ENCODE measurements at regions not wholly inside any gene's neighbourhood (a gene's known extent, or its start where the extent isn't known, plus 50 kb on each side); places are given as distances from the start of the nearest gene placed in this dataset.

- Histone ChIP-seq H3K9me3 (ENCODE audit: low read length) (0 out of 2 replicates have a peak, but pooled peaks cover 7% of the 10 kb centered on the region), H3K9me2 (ENCODE audit: insufficient read depth, low read length) (no peaks in the 10 kb centered on the region), H3K79me2 (ENCODE audit: insufficient read depth, low read depth, low read length) (no peaks in the 10 kb centered on the region), H3K4me3 (ENCODE audit: low read depth, low read length, poor library complexity, severe bottlenecking) (no peak overlapping the region), H3K27ac (ENCODE audit: low read depth, low read length, poor library complexity, severe bottlenecking) (no peak overlapping the region), H2AFZ (ENCODE audit: low read length) (no peak overlapping the region), H4K20me1 (ENCODE audit: insufficient read depth, low read length) (no peaks in the 10 kb centered on the region), H3K4me2 (ENCODE audit: low read length) (no peak overlapping the region), H3K4me1 (ENCODE audit: insufficient read depth, low read length, poor library complexity, severe bottlenecking) (no peaks in the 10 kb centered on the region), H3K36me3 (ENCODE audit: insufficient read depth, low read length) (no peaks in the 10 kb centered on the region)
- no peak for DNase-seq (ENCODE audit: low spot score)
- TF ChIP-seq CTCF (conservative IDR thresholded peaks at IDR 0.05; ENCODE audit: low read length) (no peak), EZH2phosphoT487 (IDR thresholded peaks at IDR 0.05; ENCODE audit: borderline replicate concordance, low read depth, low read length) (no peak)
- POLR2A ChIA-PET = no interaction called here
- CTCF ChIA-PET (ENCODE audit: unreplicated experiment) = no interaction called here
- no TSS peak for BruUV-seq (replicated peaks)
- intact Hi-C loops (cut with micrococcal nuclease; ENCODE audit: unreplicated experiment) = no loop called here
Measured at GRCh38 chr5:29672678-29673077, 1520.8 kb upstream of the CDH6 start.

DNA sequence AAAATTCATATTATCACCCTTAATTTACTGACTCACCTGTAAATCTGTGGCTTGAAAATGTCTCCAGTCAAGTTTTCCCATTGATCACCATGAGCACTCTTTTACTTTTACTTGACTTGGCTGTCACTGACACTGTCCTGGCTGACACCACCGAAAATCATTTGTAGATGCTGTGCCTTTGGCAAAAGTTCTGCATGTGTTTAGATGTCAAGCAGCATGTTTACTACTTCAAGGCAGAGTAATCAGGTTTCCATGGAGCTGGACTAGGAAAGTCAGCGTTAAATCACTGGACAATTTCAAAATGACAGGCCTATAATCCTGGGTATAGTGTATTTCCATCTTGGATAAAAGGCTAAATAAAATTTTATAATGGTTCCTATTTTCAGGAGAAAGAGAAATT is 1530.6 kb upstream of the CDH6 start:
- no TSS peak for BruUV-seq (replicated peaks)

More for the DNA sequence above, 1530.6 kb upstream of the CDH6 start:
- Histone ChIP-seq H3K4me3 (ENCODE audit: low read depth, low read length, poor library complexity, severe bottlenecking) (no peak overlapping the region), H3K9me3 (ENCODE audit: low read length) (no peaks in the 10 kb centered on the region), H4K20me1 (ENCODE audit: insufficient read depth, low read length) (no peaks in the 10 kb centered on the region), H3K27ac (ENCODE audit: low read depth, low read length, poor library complexity, severe bottlenecking) (no peak overlapping the region), H3K4me2 (ENCODE audit: low read length) (no peak overlapping the region), H2AFZ (ENCODE audit: low read length) (no peak overlapping the region), H3K79me2 (ENCODE audit: insufficient read depth, low read depth, low read length) (no peaks in the 10 kb centered on the region), H3K9me2 (ENCODE audit: insufficient read depth, low read length) (no peaks in the 10 kb centered on the region), H3K36me3 (ENCODE audit: insufficient read depth, low read length) (no peaks in the 10 kb centered on the region), H3K4me1 (ENCODE audit: insufficient read depth, low read length, poor library complexity, severe bottlenecking) (no peaks in the 10 kb centered on the region)
- no peak for DNase-seq (ENCODE audit: low spot score)
- intact Hi-C loops (cut with micrococcal nuclease; ENCODE audit: unreplicated experiment) = loop anchor here (2.0 kb wide), 1 partner anchor 20 kb away; no protein-coding TSS in a partner anchor
- ChIA-PET CTCF (ENCODE audit: unreplicated experiment) (no interaction called here), POLR2A (interaction anchor here (0.6 kb wide), 2 partner anchors 647 to 772 kb away, joined by 3 to 5 read pairs; no protein-coding TSS in a partner anchor)
- TF ChIP-seq EZH2phosphoT487 (IDR thresholded peaks at IDR 0.05; ENCODE audit: borderline replicate concordance, low read depth, low read length) = no peak
- no peak for TF ChIP-seq CTCF (conservative IDR thresholded peaks at IDR 0.05; ENCODE audit: low read length)

Data from OCI-LY7 (cell line).